LNCAP (cell line): ENCODE measurements at regions not wholly inside any gene's neighbourhood (a gene's known extent, or its start where the extent isn't known, plus 50 kb on each side); places are given as distances from the start of the nearest gene placed in this dataset.

Experiments
- CTCF ChIP-seq: fragments of 450-650 bp; IDR thresholded peaks from 2 replicates; pipeline ENCODE4 v1.5.1; 2017; ENCODE audit warnings: mild to moderate bottlenecking

- no peak for TF ChIP-seq CTCF
Observed at GRCh38 chr14:105581551-105582341, 55.4 kb downstream of the TMEM121 start.

DNA sequence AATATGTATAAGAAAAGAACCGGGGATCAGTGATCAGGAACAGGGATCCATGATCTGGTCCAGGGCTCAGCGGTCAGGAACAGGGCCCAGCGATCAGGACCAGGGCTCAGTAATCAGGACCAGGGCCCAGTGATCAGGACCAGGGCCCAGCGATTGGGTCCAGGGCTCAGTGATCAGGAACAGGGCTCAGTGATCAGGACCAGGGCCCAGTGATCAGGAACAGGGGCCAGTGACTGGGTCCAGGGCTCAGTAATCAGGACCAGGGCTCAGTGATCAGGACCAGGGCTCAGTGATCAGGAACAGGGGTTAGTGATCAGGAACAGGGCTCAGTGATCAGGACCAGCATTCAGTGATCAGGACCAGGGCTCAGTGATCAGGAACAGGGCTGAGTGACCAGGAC is 56.3 kb downstream of the TMEM121 start:
- no peak for TF ChIP-seq CTCF

- TF ChIP-seq CTCF, result no peak
Observed at GRCh38 chr14:105588236-105588860, 62.0 kb downstream of the TMEM121 start.

DNA sequence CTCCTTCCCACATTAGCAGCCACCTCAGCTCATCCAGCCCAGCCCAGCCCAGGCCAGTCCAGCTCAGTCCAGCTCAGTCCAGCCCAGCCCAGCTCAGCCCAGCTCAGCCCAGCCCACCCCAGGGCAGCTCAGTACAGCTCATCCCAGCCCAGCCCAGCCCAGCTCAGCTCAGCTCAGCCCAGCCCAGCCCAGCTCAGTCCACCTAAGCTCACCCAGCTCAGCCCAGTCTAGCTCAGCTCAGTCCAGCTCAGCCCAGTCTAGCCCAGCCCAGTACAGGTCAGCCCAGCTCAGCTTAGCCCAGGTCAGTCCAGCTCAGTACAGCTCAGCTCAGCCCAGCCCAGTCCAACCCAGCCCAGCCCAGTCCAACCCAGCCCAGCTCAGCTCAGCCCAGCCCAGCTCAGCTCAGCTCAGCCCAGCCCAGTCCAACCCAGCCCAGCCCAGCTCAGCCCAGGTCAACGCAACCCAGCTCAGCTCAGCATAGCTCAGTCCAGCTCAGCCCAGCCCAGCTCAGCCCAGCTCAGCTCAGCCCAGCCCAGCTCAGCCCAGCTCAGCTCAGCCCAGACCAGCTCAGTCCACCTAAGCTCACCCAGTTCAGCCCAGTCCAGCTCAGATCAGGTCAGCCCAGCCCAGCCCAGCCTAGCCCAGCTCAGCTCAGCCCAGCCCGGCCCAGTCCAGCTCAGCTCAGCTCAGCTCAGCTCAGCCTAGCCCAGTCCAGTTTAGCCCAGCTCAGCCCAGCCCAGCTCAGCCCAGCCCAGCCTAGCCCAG is 63.0 kb downstream of the TMEM121 start:
- TF ChIP-seq CTCF, result no peak

DNA sequence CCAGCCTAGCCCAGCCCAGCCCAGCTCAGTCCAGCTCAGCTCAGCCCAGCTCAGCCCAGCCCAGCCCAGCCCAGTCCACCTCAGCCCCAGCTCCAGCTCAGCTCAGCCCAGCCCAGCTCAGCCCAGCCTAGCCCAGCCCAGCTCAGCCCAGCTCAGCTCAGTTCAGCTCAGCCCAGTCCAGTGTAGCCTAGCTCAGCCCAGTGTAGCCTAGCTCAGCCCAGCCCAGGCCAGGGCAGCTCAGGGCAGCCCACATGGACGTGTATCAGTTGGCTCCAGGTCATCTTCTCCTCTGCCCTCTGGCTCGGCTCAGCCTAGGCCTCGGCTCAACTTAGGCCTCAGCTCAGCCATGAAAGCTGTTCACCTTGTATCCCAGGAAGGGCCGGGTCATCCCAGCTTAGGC is 64.7 kb downstream of the TMEM121 start:
- TF ChIP-seq CTCF, result no peak

DNA sequence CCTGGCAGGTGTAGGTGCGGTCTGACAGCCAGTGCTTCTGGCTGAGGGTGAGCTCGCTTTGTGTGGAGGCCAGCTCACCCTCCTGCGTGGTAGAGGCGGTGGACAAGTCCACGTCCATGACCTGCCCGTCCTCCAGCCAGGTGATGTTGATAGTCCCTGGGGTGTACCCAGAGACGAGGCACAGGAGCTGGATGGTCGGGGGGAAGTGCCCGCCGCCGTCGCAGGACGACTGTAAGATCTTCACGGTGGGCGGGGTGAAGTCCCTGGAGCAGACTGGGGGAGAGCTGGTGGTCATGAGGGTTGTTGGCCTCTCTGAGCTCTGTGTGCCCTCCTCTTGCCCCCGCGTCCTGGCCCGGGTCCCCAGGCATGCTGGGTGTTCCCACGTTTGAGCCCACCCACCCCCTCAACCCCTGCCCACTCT is 74.6 kb downstream of the TMEM121 start:
- TF ChIP-seq CTCF, result no peak

- TF ChIP-seq CTCF, result no peak
Observed at GRCh38 chr14:105601360-105602242, 75.2 kb downstream of the TMEM121 start.
